ENCODE measurements at regions not wholly inside any gene's neighbourhood (a gene's known extent, or its start where the extent isn't known, plus 50 kb on each side); places are given as distances from the start of the nearest gene placed in this dataset.
A peak's percentile ranks its signal among the peaks of the same experiment; 100 is the strongest.

DNA sequence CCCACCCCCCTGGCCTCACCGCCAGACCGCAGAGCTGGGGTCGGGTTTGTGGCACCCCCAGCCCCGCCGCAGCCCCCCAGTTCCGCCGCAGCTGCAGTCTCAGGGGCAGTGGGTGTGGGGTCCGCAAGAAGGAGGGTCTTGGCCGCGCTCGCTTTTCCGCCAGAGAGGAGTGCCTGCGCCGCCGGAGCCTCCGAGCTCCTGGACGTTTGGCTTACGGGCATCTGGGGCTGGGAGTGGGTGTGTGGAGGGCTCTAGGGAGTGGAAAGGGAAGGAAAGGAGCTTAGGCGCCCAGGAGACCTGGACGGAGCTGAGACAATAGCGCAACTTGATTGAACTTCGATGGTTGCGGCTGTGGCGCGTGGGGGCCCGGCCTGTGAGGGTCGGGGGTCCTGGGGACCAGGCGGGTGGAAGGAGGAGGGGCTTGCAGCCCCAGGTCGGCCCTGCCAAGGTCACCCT lies 88.8 kb upstream of the IPO9 start:
- no peak for DNase-seq (ENCODE audit: low spot score)
- TF ChIP-seq CTCF (IDR thresholded peaks at IDR 0.05; ENCODE audit: extremely low read depth, missing control alignments): no peak

DNA sequence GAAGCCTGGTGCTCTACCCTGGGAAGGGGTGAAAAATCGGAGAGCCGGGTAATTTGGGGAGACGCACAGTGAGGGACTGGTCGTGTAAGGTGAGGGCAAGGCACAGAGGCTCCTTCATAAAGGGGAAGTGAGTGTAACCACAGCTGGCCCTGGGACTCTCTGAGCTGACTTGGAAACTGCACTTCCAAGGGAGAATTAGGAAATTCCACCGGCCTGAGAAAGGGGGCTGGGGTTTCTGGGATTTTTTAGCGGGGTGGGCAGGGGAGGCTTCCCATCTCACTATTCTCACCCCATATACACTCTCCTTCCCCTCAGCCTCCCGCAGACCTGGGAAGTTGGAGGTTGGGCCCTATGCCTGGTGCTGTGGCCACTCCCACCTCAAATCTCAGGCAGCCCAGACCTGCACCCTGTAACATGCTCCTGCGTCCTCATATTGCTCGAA lies 88.3 kb upstream of the IPO9 start:
- DNase-seq (ENCODE audit: low spot score): peak; percentile 44
- TF ChIP-seq CTCF (IDR thresholded peaks at IDR 0.05; ENCODE audit: extremely low read depth, missing control alignments): no peak

- DNase-seq (ENCODE audit: low spot score): no peak
Measured at GRCh38 chr1:201741763-201742342, 87.1 kb upstream of the IPO9 start.

DNA sequence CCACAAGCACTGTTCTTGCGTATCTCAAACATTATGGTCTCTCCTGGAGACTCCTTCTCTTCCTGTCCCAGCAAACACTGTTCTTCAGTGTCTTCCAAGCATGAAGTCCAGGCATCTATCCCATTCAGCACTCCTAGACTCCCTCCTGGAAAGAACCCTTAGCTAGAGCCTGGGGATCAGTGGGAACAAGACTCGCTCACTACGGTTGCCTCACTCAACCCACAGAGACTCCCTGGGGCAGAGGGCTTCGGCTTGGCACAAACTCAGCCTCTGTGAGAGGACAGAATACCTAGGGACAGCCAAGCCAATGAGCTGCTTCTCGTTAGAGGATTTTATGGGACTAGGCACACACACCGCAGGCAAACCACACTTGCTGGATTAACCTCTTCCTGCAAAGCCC lies 86.5 kb upstream of the IPO9 start:
- no peak for TF ChIP-seq CTCF (IDR thresholded peaks at IDR 0.05; ENCODE audit: extremely low read depth, missing control alignments)
- DNase-seq (ENCODE audit: low spot score): no peak

More at GRCh38 chr1:201741763-201742342, 87.1 kb upstream of the IPO9 start:
- TF ChIP-seq CTCF (IDR thresholded peaks at IDR 0.05; ENCODE audit: extremely low read depth, missing control alignments): no peak

GRCh38 chr1:201742955-201743805 lies 85.8 kb upstream of the IPO9 start:
- no peak for TF ChIP-seq CTCF (IDR thresholded peaks at IDR 0.05; ENCODE audit: extremely low read depth, missing control alignments)
- no peak for DNase-seq (ENCODE audit: low spot score)

DNA sequence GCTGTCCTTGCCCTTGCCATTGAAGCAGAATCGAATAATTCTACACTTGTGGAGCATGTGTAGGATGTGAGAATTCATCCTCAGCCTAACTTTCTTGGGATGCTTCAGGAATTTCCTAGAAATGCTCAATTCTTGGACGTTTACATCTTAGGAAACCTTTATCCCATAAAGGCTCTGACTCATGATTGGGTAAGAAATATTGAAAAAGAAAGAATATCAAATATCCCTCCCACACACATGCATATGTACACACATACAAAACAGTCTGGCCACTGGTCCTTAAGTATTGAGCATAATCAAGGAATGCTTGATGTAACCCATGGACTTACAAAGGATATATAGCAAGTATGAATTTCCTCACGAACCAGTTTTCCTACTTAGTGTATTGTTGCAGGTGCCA lies 83.9 kb upstream of the IPO9 start:
- DNase-seq (ENCODE audit: low spot score): no peak
- TF ChIP-seq CTCF (IDR thresholded peaks at IDR 0.05; ENCODE audit: extremely low read depth, missing control alignments): no peak

DNA sequence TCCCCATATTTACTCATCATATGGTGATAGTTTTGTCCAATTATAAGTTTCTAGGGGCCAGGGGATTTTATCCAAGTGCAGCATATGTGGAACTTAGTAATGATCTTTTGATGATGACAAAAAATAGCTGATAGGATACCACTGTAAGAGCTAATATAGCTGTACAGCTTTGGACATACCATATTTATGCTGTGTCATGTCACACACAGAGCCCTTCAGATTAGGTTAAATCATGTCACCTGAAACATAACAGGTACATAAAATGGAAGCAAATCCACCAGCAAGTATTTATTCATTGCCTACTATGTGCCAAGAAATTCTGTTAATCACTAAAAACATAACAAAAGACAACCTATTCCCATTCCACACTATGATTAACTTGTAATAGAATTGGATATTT lies 82.8 kb upstream of the IPO9 start:
- TF ChIP-seq CTCF (IDR thresholded peaks at IDR 0.05; ENCODE audit: extremely low read depth, missing control alignments): no peak
- no peak for DNase-seq (ENCODE audit: low spot score)

Data from GM20000 (cell line).